Adrenal gland (tissue), 9 donors: ENCODE measurements at regions not wholly inside any gene's neighbourhood (a gene's known extent, or its start where the extent isn't known, plus 50 kb on each side); places are given as distances from the start of the nearest gene placed in this dataset.

Source experiments
- DNase-seq, 7 donors: peaks; one replicate each; pipeline ENCODE4 v3.0.0-alpha.2; 2019 to 2020
- H3K27ac ChIP-seq, 5 donors: fragments of 200-600 bp; sonication (generic) in 4 of 5; 1 replicate in 3 of 5; 2 replicates in 2 of 5; pipeline versions ENCODE4 v1.5.1 to v1.8.0; 2016 to 2020; ENCODE audit warnings: mild to moderate bottlenecking in 1 of 5
- H3K27me3 ChIP-seq: fragments of 200-600 bp; 2 replicates; pipeline ENCODE4 v1.8.0; 2021
- H3K36me3 ChIP-seq, 2 donors: fragments of 200-600 bp; replicated peaks in 1 of 2; 1 replicate in 1 of 2; 2 replicates in 1 of 2; pipeline versions ENCODE4 v1.5.1 to v1.8.0; 2018 to 2022
- H3K4me1 ChIP-seq, 2 donors: fragments of 200-600 bp; replicated peaks in 1 of 2; 1 replicate in 1 of 2; 2 replicates in 1 of 2; pipeline versions ENCODE4 v1.5.1 to v1.8.0; 2018 to 2021
- H3K4me3 ChIP-seq, 4 donors: fragments of 200-600 bp; sonication (generic) in 3 of 4; one replicate each; pipeline ENCODE4 v1.5.1; 2016 to 2018
- H3K9me3 ChIP-seq, 3 donors: fragments of 200-600 bp; sonication (generic) in 1 of 3; replicated peaks in 1 of 3; 1 replicate in 2 of 3; 2 replicates in 1 of 3; pipeline versions ENCODE4 v1.5.1 to v1.8.0; 2016 to 2021
- CTCF ChIP-seq, 6 experiments: fragments of 450-650 bp in 4 of 6; fragments of 200-600 bp in 2 of 6; sonication (generic) in 1 of 6; IDR thresholded peaks; 1 replicate in 5 of 6; 2 replicates in 1 of 6; pipeline versions ENCODE4 v1.5.1 to v1.8.0; 2016 to 2021; ENCODE audit warnings: antibody characterized with exemption in 6 of 6, mild to moderate bottlenecking in 2 of 6, moderate library complexity in 1 of 6
- POLR2A ChIP-seq, 2 donors: fragments of 450-650 bp; IDR thresholded peaks; one replicate each; pipeline ENCODE4 v1.6.1; 2017; ENCODE audit warnings: antibody characterized with exemption in 2 of 2, mild to moderate bottlenecking in 2 of 2, moderate library complexity in 1 of 2
- WGBS, 4 donors: extraction: QIAGEN DNeasy Blood & Tissue Kit in 2 of 4; methylation state at CpG; one replicate each; pipeline versions ENCODE4 v1.1.5 to v1.1.7; 2013 to 2017; 5-methylcytosine and 5-hydroxymethylcytosine counted together
- intact Hi-C, 2 donors: fragments of 100-400 bp; cut with DNase I; formaldehyde crosslinking; loops; one replicate each; pipeline versions ENCODE4 v1.14.1 to v1.15.0; 2022 to 2023
- donor health status: healthy with polysubstance abuse.
- donor health status: Bipolar disorder and iron deficiency.
- donor health status: DM: yes; HTN: yes; CAD: no.
- donor health status: DM: no; HTN: no; CAD: no.
- donor health status: DM: no; HTN: no; CAD: no.

- no peaks in the 10 kb centered on the region for H3K9me3 ChIP-seq
- no peak overlapping the region for H3K27ac ChIP-seq
- 48 to 54% (median 51%) methylated on average over 3 of the region's 3 CpGs for WGBS, 4 donors
- no peaks in the 10 kb centered on the region for H3K27me3 ChIP-seq
- no peak for TF ChIP-seq CTCF (IDR thresholded peaks at IDR 0.05)
- TF ChIP-seq POLR2A (IDR thresholded peaks at IDR 0.05) = no peak
- no peaks in the 10 kb centered on the region for H3K4me1 ChIP-seq
- DNase-seq = no peak
- intact Hi-C loops = no loop called here
- no peaks in the 10 kb centered on the region for H3K36me3 ChIP-seq
- no peak overlapping the region for H3K4me3 ChIP-seq
Observed at GRCh38 chr11:91470656-91471055, 754.0 kb upstream of the FAT3 start.

- Histone ChIP-seq H3K27ac (no peak overlapping the region), H3K36me3 (no peaks in the 10 kb centered on the region), H3K4me3 (no peak overlapping the region), H3K9me3 (no peaks in the 10 kb centered on the region), H3K27me3 (no peaks in the 10 kb centered on the region), H3K4me1 (no peaks in the 10 kb centered on the region)
- intact Hi-C loops = no loop called here
- TF ChIP-seq CTCF (IDR thresholded peaks at IDR 0.05) (no peak), POLR2A (IDR thresholded peaks at IDR 0.05) (no peak)
- 63 to 81% (median 68%) methylated on average over 1 of the region's 1 CpG for WGBS, 4 donors
- no peak for DNase-seq
Observed at GRCh38 chr11:91459840-91460239, 764.8 kb upstream of the FAT3 start.

- TF ChIP-seq POLR2A (IDR thresholded peaks at IDR 0.05) = no peak
Observed at GRCh38 chr11:91446267-91446666, 778.4 kb upstream of the FAT3 start.

GRCh38 chr11:91435694-91436395 is 788.8 kb upstream of the FAT3 start:
- intact Hi-C loops = no loop called here
- 61 to 68% (median 66%) methylated on average over 7 of the region's 7 CpGs for WGBS, 4 donors
- no peak for DNase-seq
- Histone ChIP-seq H3K4me1 (no peaks in the 10 kb centered on the region), H3K27me3 (no peaks in the 10 kb centered on the region), H3K4me3 (no peak overlapping the region), H3K27ac (no peak overlapping the region), H3K9me3 (no peaks in the 10 kb centered on the region), H3K36me3 (no peaks in the 10 kb centered on the region)
- no peak for TF ChIP-seq CTCF (IDR thresholded peaks at IDR 0.05)

More at GRCh38 chr11:91446267-91446666, 778.4 kb upstream of the FAT3 start:
- H3K27ac ChIP-seq = no peak overlapping the region
- WGBS, 4 donors = 70 to 83% (median 77%) methylated on average over 4 of the region's 4 CpGs
- no peak overlapping the region for H3K4me3 ChIP-seq
- H3K4me1 ChIP-seq = no peaks in the 10 kb centered on the region
- H3K9me3 ChIP-seq = no peaks in the 10 kb centered on the region
- DNase-seq = no peak
- intact Hi-C loops = no loop called here
- H3K27me3 ChIP-seq = no peaks in the 10 kb centered on the region
- H3K36me3 ChIP-seq = no peaks in the 10 kb centered on the region
